Choroid plexus epithelial cell (primary cell): ENCODE measurements at regions not wholly inside any gene's neighbourhood (a gene's known extent, or its start where the extent isn't known, plus 50 kb on each side); places are given as distances from the start of the nearest gene placed in this dataset.

Experiments
- DNase-seq: peaks from one replicate; pipeline ENCODE4 v3.0.0-alpha.2; 2010; ENCODE audit warnings: low read depth
- H3K4me3 ChIP-seq: 2 replicates; pipeline ENCODE4 v1.5.1; 2011; ENCODE audit warnings: low read depth, mild to moderate bottlenecking, control low read depth, low read length, moderate library complexity
- TF ChIP-seq, protein P1 (sequence below): conservative IDR thresholded peaks from 2 replicates; pipeline ENCODE4 v1.5.1; 2011; ENCODE audit warnings: low read depth, mild to moderate bottlenecking, control low read depth, inconsistent platforms, low read length, moderate library complexity

DNA sequence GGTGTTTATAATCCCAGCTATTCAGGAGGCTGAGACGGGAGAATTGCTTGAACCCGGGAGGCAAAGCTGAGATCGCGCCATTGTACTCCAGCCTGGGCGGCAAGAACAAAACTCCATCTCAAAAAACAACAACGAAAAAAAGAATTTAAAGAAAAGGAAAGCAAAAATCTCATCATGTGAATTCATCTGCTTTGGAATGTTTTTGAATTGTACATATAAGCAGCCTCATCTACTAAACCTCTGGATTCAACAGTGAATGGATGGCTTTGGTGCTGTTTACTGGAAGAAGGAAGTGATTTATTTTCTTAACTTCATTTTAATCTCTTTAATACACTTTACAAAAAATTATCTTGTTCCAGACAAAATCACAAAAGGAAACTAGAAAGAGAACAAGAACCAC lies 51.8 kb upstream of the PNRC1 start:
- DNase-seq: no peak
- TF ChIP-seq, protein P1, sequence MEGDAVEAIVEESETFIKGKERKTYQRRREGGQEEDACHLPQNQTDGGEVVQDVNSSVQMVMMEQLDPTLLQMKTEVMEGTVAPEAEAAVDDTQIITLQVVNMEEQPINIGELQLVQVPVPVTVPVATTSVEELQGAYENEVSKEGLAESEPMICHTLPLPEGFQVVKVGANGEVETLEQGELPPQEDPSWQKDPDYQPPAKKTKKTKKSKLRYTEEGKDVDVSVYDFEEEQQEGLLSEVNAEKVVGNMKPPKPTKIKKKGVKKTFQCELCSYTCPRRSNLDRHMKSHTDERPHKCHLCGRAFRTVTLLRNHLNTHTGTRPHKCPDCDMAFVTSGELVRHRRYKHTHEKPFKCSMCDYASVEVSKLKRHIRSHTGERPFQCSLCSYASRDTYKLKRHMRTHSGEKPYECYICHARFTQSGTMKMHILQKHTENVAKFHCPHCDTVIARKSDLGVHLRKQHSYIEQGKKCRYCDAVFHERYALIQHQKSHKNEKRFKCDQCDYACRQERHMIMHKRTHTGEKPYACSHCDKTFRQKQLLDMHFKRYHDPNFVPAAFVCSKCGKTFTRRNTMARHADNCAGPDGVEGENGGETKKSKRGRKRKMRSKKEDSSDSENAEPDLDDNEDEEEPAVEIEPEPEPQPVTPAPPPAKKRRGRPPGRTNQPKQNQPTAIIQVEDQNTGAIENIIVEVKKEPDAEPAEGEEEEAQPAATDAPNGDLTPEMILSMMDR: no peak
- H3K4me3 ChIP-seq: no peak overlapping the region

- TF ChIP-seq, protein P1: no peak
- no peak overlapping the region for H3K4me3 ChIP-seq
- no peak for DNase-seq
Measured at GRCh38 chr6:89027756-89028155, 52.8 kb upstream of the PNRC1 start.

- TF ChIP-seq, protein P1: no peak
- no peak for DNase-seq
- no peak overlapping the region for H3K4me3 ChIP-seq
Measured at GRCh38 chr6:89026151-89026550, 54.4 kb upstream of the PNRC1 start.

GRCh38 chr6:89025633-89026032 lies 54.9 kb upstream of the PNRC1 start:
- TF ChIP-seq, protein P1: no peak
- no peak overlapping the region for H3K4me3 ChIP-seq
- no peak for DNase-seq

- TF ChIP-seq, protein P1: no peak
- no peak for DNase-seq
- H3K4me3 ChIP-seq: no peak overlapping the region
Measured at GRCh38 chr6:89024456-89024855, 56.1 kb upstream of the PNRC1 start.

DNA sequence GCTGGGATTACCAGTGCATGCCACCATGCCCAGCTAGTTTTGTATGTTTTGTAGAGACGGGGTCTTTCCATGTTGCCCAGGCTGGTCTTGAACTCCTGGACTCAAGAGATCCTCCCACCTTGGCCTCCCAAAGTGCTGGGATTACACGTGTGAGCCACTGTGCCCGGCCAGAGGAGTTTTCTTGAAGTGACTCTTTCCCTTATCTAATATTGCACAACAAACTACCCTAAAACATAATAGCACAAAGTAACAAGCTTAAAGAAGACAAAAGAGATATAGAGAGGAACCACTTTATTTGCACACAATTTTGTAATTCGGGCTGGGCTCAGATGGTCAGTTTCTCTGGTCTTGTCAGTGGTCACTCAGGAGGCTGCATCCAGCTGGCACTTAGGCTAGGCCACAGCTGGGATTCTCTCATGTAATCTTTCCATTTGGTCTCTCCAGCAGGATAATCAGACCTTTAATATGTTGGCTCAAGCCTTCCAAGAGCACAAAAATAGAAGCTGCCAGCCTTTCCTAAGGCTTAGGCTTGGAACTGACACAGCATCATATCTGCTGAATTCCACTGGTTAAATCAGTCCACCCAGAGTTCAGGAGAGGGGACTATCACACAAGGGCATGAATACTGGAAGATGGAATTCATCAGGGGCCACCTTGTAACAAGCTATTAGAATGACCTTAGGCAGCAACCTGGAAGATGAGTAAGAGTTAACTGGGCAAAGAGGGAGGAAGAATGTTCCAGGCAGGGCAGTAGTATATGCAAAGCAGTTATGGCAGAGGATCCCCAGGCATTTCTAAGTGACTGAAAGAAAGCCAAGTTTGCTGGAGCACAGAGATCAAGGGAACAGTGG lies 56.7 kb upstream of the PNRC1 start:
- DNase-seq: no peak
- TF ChIP-seq, protein P1: no peak
- no peak overlapping the region for H3K4me3 ChIP-seq

DNA sequence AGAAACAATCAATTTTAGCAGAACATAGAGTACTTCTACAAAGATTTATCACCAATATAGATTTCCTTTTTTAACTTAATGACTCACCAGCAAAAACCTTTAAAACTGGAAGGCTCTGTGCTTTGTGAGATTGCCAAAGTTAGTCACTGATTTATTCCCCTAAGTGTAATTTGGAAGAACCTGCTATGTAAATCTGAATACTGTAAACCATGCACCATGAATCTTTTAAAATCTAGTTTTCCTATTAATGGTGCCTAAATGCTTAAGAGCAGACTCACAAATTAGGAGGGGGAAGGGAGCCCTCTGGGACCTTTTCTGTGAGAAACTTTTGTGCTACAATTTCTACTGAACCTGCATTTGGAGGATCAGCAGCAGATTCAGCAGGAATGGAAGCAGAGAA lies 57.8 kb upstream of the PNRC1 start:
- TF ChIP-seq, protein P1: no peak
- H3K4me3 ChIP-seq: no peak overlapping the region
- DNase-seq: peak; percentile 64
